SK-N-SH treated with all-trans-retinoic acid at 6 μM for 48 hours (cell line): ENCODE measurements at regions not wholly inside any gene's neighbourhood (a gene's known extent, or its start where the extent isn't known, plus 50 kb on each side); places are given as distances from the start of the nearest gene placed in this dataset.

ENCODE experiments used
- ARNTL ChIP-seq: fragments of 450-650 bp; formaldehyde crosslinking; IDR thresholded peaks from 2 replicates; pipeline ENCODE4 v1.5.0; 2020; ENCODE audit warnings: low read depth, mild to moderate bottlenecking, moderate library complexity, borderline replicate concordance
- ISL1 ChIP-seq: fragments of 250-450 bp; sonication (Bioruptor Pico); IDR thresholded peaks from 2 replicates; pipeline ENCODE4 v2.1.2; 2022; ENCODE audit warnings: mild to moderate bottlenecking, moderate library complexity
- PATZ1 ChIP-seq: fragments of 250-450 bp; sonication (Bioruptor Pico); IDR thresholded peaks from 2 replicates; pipeline ENCODE4 v1.8.0; 2020; ENCODE audit warnings: mild to moderate bottlenecking, moderate library complexity, borderline replicate concordance
- PPARA ChIP-seq: fragments of 250-450 bp; sonication (Bioruptor Pico); IDR thresholded peaks from 2 replicates; pipeline ENCODE4 v1.5.0; 2020; ENCODE audit warnings: mild to moderate bottlenecking, borderline replicate concordance
- ZC3H10 ChIP-seq: fragments of 250-450 bp; sonication (Bioruptor Pico); IDR thresholded peaks from 2 replicates; pipeline ENCODE4 v1.5.1; 2021; ENCODE audit warnings: mild to moderate bottlenecking, moderate library complexity

- no peak for TF ChIP-seq ARNTL (CRISPR knock-in tag)
- no peak for TF ChIP-seq ZC3H10 (CRISPR knock-in tag)
- no peak for TF ChIP-seq PPARA (CRISPR knock-in tag)
- no peak for TF ChIP-seq PATZ1 (CRISPR knock-in tag)
- TF ChIP-seq ISL1, result no peak
Measured at GRCh38 chr2:136490100-136490499, 275.2 kb upstream of the THSD7B start.
